ENCODE measurements at regions not wholly inside any gene's neighbourhood (a gene's known extent, or its start where the extent isn't known, plus 50 kb on each side); places are given as distances from the start of the nearest gene placed in this dataset.

- Histone ChIP-seq H3K4me3 (ENCODE audit: low read depth, low read length) (no peak overlapping the region), H3K27me3 (ENCODE audit: control insufficient read depth, insufficient read depth, low read length) (no peaks in the 10 kb centered on the region), H3K27ac (ENCODE audit: low read depth, low read length) (no peak overlapping the region), H3K4me1 (ENCODE audit: control insufficient read depth, insufficient read depth, low read length) (no peaks in the 10 kb centered on the region), H3K9me3 (ENCODE audit: control insufficient read depth, insufficient read depth, low read length) (no peaks in the 10 kb centered on the region), H3K36me3 (ENCODE audit: control insufficient read depth, insufficient read depth, low read length) (no peaks in the 10 kb centered on the region)
- 100% methylated on average over 2 of the region's 2 CpGs for WGBS (ENCODE audit: insufficient coverage)
- no peak for DNase-seq (ENCODE audit: low read depth in 4 of 6, low spot score in 6 of 6)
Measured at GRCh38 chr9:75709698-75710097, 180.8 kb upstream of the PCSK5 start.

DNA sequence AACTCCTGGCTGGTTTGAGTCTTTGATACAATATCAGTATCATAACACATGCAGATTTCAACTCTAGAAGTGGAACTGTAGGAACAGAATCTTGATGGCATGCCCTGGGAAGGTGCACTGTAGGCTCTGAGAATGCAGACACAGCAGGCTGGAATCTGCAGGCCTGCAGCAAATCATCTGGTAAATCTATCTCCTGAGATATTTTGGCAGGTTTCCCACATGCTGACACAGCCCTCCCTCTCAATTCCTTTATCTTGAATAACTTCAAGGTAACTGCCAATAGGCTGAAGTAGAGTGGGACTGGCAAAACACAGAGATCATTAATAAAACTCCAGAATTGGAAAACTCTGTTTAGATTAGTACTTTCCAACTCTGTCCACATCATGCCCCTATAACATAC, 177.8 kb upstream of the PCSK5 start:
- no peaks in the 10 kb centered on the region for H3K9me3 ChIP-seq (ENCODE audit: control insufficient read depth, insufficient read depth, low read length)
- H3K27ac ChIP-seq (ENCODE audit: low read depth, low read length), result no peak overlapping the region
- no peaks in the 10 kb centered on the region for H3K36me3 ChIP-seq (ENCODE audit: control insufficient read depth, insufficient read depth, low read length)
- peak in 1 of 6 donors; percentile 64 for DNase-seq (ENCODE audit: low read depth in 4 of 6, low spot score in 6 of 6)
- no peaks in the 10 kb centered on the region for H3K4me1 ChIP-seq (ENCODE audit: control insufficient read depth, insufficient read depth, low read length)
- H3K27me3 ChIP-seq (ENCODE audit: control insufficient read depth, insufficient read depth, low read length), result no peaks in the 10 kb centered on the region
- H3K4me3 ChIP-seq (ENCODE audit: low read depth, low read length), result no peak overlapping the region

GRCh38 chr9:75713335-75713734, 177.1 kb upstream of the PCSK5 start:
- WGBS (ENCODE audit: insufficient coverage), result 87% methylated on average over 3 of the region's 4 CpGs
- Histone ChIP-seq H3K27ac (ENCODE audit: low read depth, low read length) (no peak overlapping the region), H3K36me3 (ENCODE audit: control insufficient read depth, insufficient read depth, low read length) (no peaks in the 10 kb centered on the region), H3K4me1 (ENCODE audit: control insufficient read depth, insufficient read depth, low read length) (no peaks in the 10 kb centered on the region), H3K27me3 (ENCODE audit: control insufficient read depth, insufficient read depth, low read length) (no peaks in the 10 kb centered on the region), H3K4me3 (ENCODE audit: low read depth, low read length) (no peak overlapping the region), H3K9me3 (ENCODE audit: control insufficient read depth, insufficient read depth, low read length) (no peaks in the 10 kb centered on the region)
- no peak for DNase-seq (ENCODE audit: low read depth in 4 of 6, low spot score in 6 of 6)

GRCh38 chr9:75715360-75715759, 175.1 kb upstream of the PCSK5 start:
- H3K27ac ChIP-seq (ENCODE audit: low read depth, low read length), result no peak overlapping the region
- H3K36me3 ChIP-seq (ENCODE audit: control insufficient read depth, insufficient read depth, low read length), result no peaks in the 10 kb centered on the region
- H3K9me3 ChIP-seq (ENCODE audit: control insufficient read depth, insufficient read depth, low read length), result no peaks in the 10 kb centered on the region
- no peaks in the 10 kb centered on the region for H3K4me1 ChIP-seq (ENCODE audit: control insufficient read depth, insufficient read depth, low read length)
- no CpG with 5 or more reads among the region's 3 CpGs for WGBS (ENCODE audit: insufficient coverage)
- DNase-seq (ENCODE audit: low read depth in 4 of 6, low spot score in 6 of 6), result no peak
- no peaks in the 10 kb centered on the region for H3K27me3 ChIP-seq (ENCODE audit: control insufficient read depth, insufficient read depth, low read length)
- H3K4me3 ChIP-seq (ENCODE audit: low read depth, low read length), result no peak overlapping the region

DNA sequence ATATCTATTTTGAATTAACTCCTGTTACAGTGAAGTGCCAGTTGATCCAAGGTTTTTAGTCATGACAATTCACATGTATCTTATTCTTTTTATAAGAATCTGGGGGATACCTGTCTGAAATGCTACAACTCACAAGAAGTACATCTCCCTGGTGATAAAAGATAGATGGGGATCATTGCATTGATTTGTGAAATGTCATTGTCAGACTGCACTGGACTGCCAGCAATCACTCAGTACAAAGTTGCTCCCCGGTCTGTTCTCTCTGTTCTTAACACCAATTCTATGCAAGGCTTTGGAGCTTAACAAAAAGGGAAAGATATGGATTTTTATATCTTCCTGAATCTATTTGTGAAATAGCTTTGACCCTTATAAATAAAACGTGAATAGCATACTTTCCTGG, 171.8 kb upstream of the PCSK5 start:
- DNase-seq (ENCODE audit: low read depth in 4 of 6, low spot score in 6 of 6), result peak in 1 of 6 donors; percentile 57
- Histone ChIP-seq H3K4me1 (ENCODE audit: control insufficient read depth, insufficient read depth, low read length) (no peaks in the 10 kb centered on the region), H3K4me3 (ENCODE audit: low read depth, low read length) (no peak overlapping the region), H3K27ac (ENCODE audit: low read depth, low read length) (no peak overlapping the region), H3K36me3 (ENCODE audit: control insufficient read depth, insufficient read depth, low read length) (no peaks in the 10 kb centered on the region), H3K9me3 (ENCODE audit: control insufficient read depth, insufficient read depth, low read length) (peaks cover 3% of the 10 kb centered on the region), H3K27me3 (ENCODE audit: control insufficient read depth, insufficient read depth, low read length) (no peaks in the 10 kb centered on the region)
- WGBS (ENCODE audit: insufficient coverage), result no CpG with 5 or more reads among the region's 2 CpGs

DNA sequence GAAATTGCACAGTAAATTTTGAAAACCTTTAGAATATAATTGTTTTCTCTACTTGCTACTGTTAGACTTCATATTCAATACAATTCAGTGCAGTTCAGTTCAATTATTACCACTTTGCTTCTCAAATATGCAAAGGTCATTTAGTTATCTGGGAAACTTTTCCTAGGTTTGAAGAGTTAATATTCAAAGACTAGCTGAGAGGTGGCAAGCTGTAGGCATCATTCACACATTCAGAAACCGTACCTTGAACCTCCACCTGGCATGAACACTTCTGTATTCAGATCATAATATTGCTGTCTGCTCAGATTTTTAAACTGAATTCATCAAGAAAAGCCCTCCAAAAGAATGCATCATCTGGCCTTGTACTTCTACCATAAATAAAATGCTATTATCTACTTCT, 162.1 kb upstream of the PCSK5 start:
- Histone ChIP-seq H3K27ac (ENCODE audit: low read depth, low read length) (no peak overlapping the region), H3K27me3 (ENCODE audit: control insufficient read depth, insufficient read depth, low read length) (no peaks in the 10 kb centered on the region), H3K4me1 (ENCODE audit: control insufficient read depth, insufficient read depth, low read length) (no peaks in the 10 kb centered on the region), H3K4me3 (ENCODE audit: low read depth, low read length) (no peak overlapping the region), H3K36me3 (ENCODE audit: control insufficient read depth, insufficient read depth, low read length) (no peaks in the 10 kb centered on the region), H3K9me3 (ENCODE audit: control insufficient read depth, insufficient read depth, low read length) (no peaks in the 10 kb centered on the region)
- DNase-seq (ENCODE audit: low read depth in 4 of 6, low spot score in 6 of 6), result no peak
- WGBS (ENCODE audit: insufficient coverage), result no CpG with 5 or more reads among the region's 1 CpG

DNA sequence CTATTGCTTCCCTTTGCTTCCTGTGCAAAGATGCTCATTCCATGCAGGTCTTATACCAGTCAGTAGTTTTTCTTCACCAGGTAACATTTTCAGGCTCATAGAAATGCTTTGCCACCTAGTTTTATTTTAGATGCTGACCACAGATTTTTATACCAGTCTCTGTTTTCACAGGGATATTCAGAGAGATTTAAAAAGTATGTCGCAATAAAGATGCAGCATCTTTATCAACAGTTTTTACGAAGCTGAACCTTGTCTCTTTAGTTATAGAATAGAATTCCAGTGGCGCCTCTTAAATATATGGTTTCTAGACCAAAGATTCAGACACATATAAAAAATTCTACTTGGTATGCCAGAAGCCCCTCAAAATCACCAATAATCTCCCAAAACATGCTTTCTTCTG, 155.7 kb upstream of the PCSK5 start:
- WGBS (ENCODE audit: insufficient coverage), result no CpG with 5 or more reads among the region's 3 CpGs

GRCh38 chr9:75739884-75740611, 150.4 kb upstream of the PCSK5 start:
- peak in 1 of 6 donors; percentile 8 for DNase-seq (ENCODE audit: low read depth in 4 of 6, low spot score in 6 of 6)
- H3K27me3 ChIP-seq (ENCODE audit: control insufficient read depth, insufficient read depth, low read length), result no peaks in the 10 kb centered on the region
- WGBS (ENCODE audit: insufficient coverage), result 29% methylated on average over 1 of the region's 4 CpGs
- H3K4me3 ChIP-seq (ENCODE audit: low read depth, low read length), result no peak overlapping the region
- no peak overlapping the region for H3K27ac ChIP-seq (ENCODE audit: low read depth, low read length)
- H3K4me1 ChIP-seq (ENCODE audit: control insufficient read depth, insufficient read depth, low read length), result no peaks in the 10 kb centered on the region
- no peaks in the 10 kb centered on the region for H3K36me3 ChIP-seq (ENCODE audit: control insufficient read depth, insufficient read depth, low read length)
- no peaks in the 10 kb centered on the region for H3K9me3 ChIP-seq (ENCODE audit: control insufficient read depth, insufficient read depth, low read length)

More for the DNA sequence above, 155.7 kb upstream of the PCSK5 start:
- no peaks in the 10 kb centered on the region for H3K9me3 ChIP-seq (ENCODE audit: control insufficient read depth, insufficient read depth, low read length)
- no peaks in the 10 kb centered on the region for H3K4me1 ChIP-seq (ENCODE audit: control insufficient read depth, insufficient read depth, low read length)
- no peaks in the 10 kb centered on the region for H3K36me3 ChIP-seq (ENCODE audit: control insufficient read depth, insufficient read depth, low read length)
- H3K27me3 ChIP-seq (ENCODE audit: control insufficient read depth, insufficient read depth, low read length), result no peaks in the 10 kb centered on the region
- H3K4me3 ChIP-seq (ENCODE audit: low read depth, low read length), result no peak overlapping the region
- H3K27ac ChIP-seq (ENCODE audit: low read depth, low read length), result no peak overlapping the region
- DNase-seq (ENCODE audit: low read depth in 4 of 6, low spot score in 6 of 6), result no peak

- Histone ChIP-seq H3K36me3 (ENCODE audit: control insufficient read depth, insufficient read depth, low read length) (no peaks in the 10 kb centered on the region), H3K27me3 (ENCODE audit: control insufficient read depth, insufficient read depth, low read length) (no peaks in the 10 kb centered on the region), H3K4me3 (ENCODE audit: low read depth, low read length) (no peak overlapping the region), H3K9me3 (ENCODE audit: control insufficient read depth, insufficient read depth, low read length) (no peaks in the 10 kb centered on the region), H3K4me1 (ENCODE audit: control insufficient read depth, insufficient read depth, low read length) (no peaks in the 10 kb centered on the region), H3K27ac (ENCODE audit: low read depth, low read length) (no peak overlapping the region)
- WGBS (ENCODE audit: insufficient coverage), result no CpG with 5 or more reads among the region's 1 CpG
- no peak for DNase-seq (ENCODE audit: low read depth in 4 of 6, low spot score in 6 of 6)
Measured at GRCh38 chr9:75743855-75744254, 146.6 kb upstream of the PCSK5 start.

GRCh38 chr9:75754080-75754479, 136.4 kb upstream of the PCSK5 start:
- H3K36me3 ChIP-seq (ENCODE audit: control insufficient read depth, insufficient read depth, low read length), result no peaks in the 10 kb centered on the region
- H3K4me3 ChIP-seq (ENCODE audit: low read depth, low read length), result no peak overlapping the region
- peak in 1 of 6 donors; percentile 57 for DNase-seq (ENCODE audit: low read depth in 4 of 6, low spot score in 6 of 6)
- H3K27me3 ChIP-seq (ENCODE audit: control insufficient read depth, insufficient read depth, low read length), result no peaks in the 10 kb centered on the region
- no peaks in the 10 kb centered on the region for H3K9me3 ChIP-seq (ENCODE audit: control insufficient read depth, insufficient read depth, low read length)
- H3K27ac ChIP-seq (ENCODE audit: low read depth, low read length), result no peak overlapping the region
- no peaks in the 10 kb centered on the region for H3K4me1 ChIP-seq (ENCODE audit: control insufficient read depth, insufficient read depth, low read length)
- WGBS (ENCODE audit: insufficient coverage), result 86% methylated on average over 1 of the region's 4 CpGs
